ENCODE measurements at regions not wholly inside any gene's neighbourhood (a gene's known extent, or its start where the extent isn't known, plus 50 kb on each side); places are given as distances from the start of the nearest gene placed in this dataset.

DNA sequence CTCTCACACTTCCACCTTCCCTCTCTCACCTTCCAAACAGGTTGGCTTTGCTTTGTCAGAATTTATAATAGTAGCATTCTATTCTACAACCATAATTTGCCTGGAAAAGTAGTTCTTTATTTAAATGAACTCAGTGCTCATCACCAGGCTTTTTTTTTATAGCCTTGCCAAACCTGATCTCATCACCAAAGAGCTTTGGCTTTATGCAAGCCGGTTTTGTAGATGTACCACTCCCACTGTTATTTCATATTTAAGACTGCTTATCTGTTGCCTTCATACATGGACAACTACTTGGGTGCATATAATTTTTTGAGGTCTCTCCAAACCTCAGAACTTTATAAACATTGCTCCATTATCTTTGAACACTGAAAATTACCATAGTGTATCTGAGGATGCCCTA lies 246.1 kb upstream of the PPP2R3A start:
- Histone ChIP-seq H3K4me3 (no peak overlapping the region), H3K36me3 (no peaks in the 10 kb centered on the region), H3K27me3 (replicated peaks; ENCODE audit: insufficient read depth) (no peaks in the 10 kb centered on the region), H3K27ac (no peak overlapping the region), H3K4me1 (ENCODE audit: control insufficient read depth in 1 of 2, low read depth in 2 of 2) (no peaks in the 10 kb centered on the region), H3K9me3 (no peaks in the 10 kb centered on the region)
- no peak for ATAC-seq (ENCODE audit: insufficient number of reproducible peaks, low FRiP score, low read depth)
- TF ChIP-seq, protein P1, sequence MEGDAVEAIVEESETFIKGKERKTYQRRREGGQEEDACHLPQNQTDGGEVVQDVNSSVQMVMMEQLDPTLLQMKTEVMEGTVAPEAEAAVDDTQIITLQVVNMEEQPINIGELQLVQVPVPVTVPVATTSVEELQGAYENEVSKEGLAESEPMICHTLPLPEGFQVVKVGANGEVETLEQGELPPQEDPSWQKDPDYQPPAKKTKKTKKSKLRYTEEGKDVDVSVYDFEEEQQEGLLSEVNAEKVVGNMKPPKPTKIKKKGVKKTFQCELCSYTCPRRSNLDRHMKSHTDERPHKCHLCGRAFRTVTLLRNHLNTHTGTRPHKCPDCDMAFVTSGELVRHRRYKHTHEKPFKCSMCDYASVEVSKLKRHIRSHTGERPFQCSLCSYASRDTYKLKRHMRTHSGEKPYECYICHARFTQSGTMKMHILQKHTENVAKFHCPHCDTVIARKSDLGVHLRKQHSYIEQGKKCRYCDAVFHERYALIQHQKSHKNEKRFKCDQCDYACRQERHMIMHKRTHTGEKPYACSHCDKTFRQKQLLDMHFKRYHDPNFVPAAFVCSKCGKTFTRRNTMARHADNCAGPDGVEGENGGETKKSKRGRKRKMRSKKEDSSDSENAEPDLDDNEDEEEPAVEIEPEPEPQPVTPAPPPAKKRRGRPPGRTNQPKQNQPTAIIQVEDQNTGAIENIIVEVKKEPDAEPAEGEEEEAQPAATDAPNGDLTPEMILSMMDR (IDR thresholded peaks at IDR 0.05), result no peak
- no peak for DNase-seq (ENCODE audit: low spot score)

- no peaks in the 10 kb centered on the region for H3K9me3 ChIP-seq
- no peak for DNase-seq (ENCODE audit: low spot score)
Observed at GRCh38 chr3:135728007-135728721, 237.4 kb upstream of the PPP2R3A start.

DNA sequence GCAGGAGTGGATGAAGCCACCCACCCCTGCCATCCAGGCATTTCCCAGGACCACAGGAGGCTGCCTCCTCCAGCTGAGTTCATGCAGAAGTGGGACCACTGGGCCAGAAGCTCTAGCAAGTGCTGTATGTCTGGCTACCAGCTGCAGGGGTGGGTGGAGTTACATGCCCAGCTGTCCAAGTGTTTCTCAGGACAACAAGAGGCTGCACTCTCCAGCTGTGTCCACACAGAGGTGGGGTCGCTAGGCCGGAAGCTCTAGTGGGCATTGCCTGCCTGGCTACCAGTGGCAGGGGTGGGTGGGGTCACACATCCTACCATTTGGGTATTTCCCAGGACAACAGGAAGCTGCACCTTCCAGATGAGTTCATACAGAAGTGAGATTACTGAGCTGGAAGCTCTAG lies 234.0 kb upstream of the PPP2R3A start:
- Histone ChIP-seq H3K27ac (no peak overlapping the region), H3K4me1 (ENCODE audit: control insufficient read depth in 1 of 2, low read depth in 2 of 2) (no peaks in the 10 kb centered on the region), H3K27me3 (replicated peaks; ENCODE audit: insufficient read depth) (no peaks in the 10 kb centered on the region), H3K9me3 (peaks cover 11% of the 10 kb centered on the region), H3K4me3 (no peak overlapping the region), H3K36me3 (no peaks in the 10 kb centered on the region)
- ATAC-seq (ENCODE audit: insufficient number of reproducible peaks, low FRiP score, low read depth) (no peak), DNase-seq (ENCODE audit: low spot score) (no peak)
- TF ChIP-seq, protein P1 (IDR thresholded peaks at IDR 0.05), result no peak

More at GRCh38 chr3:135728007-135728721, 237.4 kb upstream of the PPP2R3A start:
- no peak for ATAC-seq (ENCODE audit: insufficient number of reproducible peaks, low FRiP score, low read depth)
- Histone ChIP-seq H3K4me3 (no peak overlapping the region), H3K4me1 (ENCODE audit: control insufficient read depth in 1 of 2, low read depth in 2 of 2) (no peaks in the 10 kb centered on the region), H3K27ac (no peak overlapping the region), H3K27me3 (replicated peaks; ENCODE audit: insufficient read depth) (no peaks in the 10 kb centered on the region), H3K36me3 (no peaks in the 10 kb centered on the region)
- TF ChIP-seq, protein P1 (IDR thresholded peaks at IDR 0.05), result no peak

DNA sequence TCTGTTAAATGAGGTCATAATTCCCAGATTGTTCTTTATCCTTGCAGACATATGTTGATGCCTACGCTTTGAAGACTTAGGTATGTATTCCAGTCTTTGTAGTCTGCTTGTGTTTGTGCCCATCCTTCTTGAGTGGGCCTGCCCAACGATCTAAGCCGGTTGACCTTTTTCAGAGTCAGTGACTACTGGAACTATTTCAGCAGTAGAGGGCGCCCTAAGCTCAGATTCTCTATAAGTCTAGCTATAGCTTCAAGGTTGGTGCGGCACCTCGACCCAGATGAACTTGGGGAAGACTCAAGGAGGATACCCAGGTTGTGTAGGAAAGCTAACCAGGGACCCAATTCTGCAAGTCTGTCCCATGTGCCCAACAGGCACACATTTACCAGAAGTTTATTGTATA lies 228.8 kb upstream of the PPP2R3A start:
- ATAC-seq (ENCODE audit: insufficient number of reproducible peaks, low FRiP score, low read depth) (no peak), DNase-seq (ENCODE audit: low spot score) (no peak)
- Histone ChIP-seq H3K27me3 (replicated peaks; ENCODE audit: insufficient read depth) (no peaks in the 10 kb centered on the region), H3K4me3 (no peak overlapping the region), H3K9me3 (peaks cover 17% of the 10 kb centered on the region), H3K4me1 (ENCODE audit: control insufficient read depth in 1 of 2, low read depth in 2 of 2) (no peaks in the 10 kb centered on the region), H3K27ac (no peak overlapping the region), H3K36me3 (no peaks in the 10 kb centered on the region)
- TF ChIP-seq, protein P1 (IDR thresholded peaks at IDR 0.05), result no peak

DNA sequence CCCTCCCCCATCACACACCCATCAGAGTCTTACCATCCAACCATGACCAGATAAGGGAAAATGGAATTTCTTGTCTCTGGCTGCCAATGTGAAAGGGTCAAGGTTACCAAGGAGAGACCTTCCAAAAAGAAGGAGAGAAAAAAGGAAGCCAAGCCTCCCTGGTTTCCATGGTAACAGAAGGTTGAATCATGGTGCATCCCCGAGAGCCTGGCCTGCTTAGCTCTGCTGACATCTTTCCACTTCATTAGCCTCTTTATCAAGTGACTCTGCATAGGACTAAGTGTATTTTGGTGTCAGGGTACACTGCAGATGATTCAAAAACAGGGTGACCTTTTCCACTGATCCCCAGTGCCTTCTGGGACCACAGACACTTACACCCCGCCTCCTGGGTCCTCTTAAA lies 225.7 kb upstream of the PPP2R3A start:
- no peaks in the 10 kb centered on the region for H3K4me1 ChIP-seq (ENCODE audit: control insufficient read depth in 1 of 2, low read depth in 2 of 2)
- TF ChIP-seq, protein P1 (IDR thresholded peaks at IDR 0.05), result no peak
- ATAC-seq (ENCODE audit: insufficient number of reproducible peaks, low FRiP score, low read depth) (no peak), DNase-seq (ENCODE audit: low spot score) (no peak)
- H3K27me3 ChIP-seq (replicated peaks; ENCODE audit: insufficient read depth), result no peaks in the 10 kb centered on the region
- H3K4me3 ChIP-seq, result no peak overlapping the region
- H3K9me3 ChIP-seq, result peaks cover 16% of the 10 kb centered on the region
- no peak overlapping the region for H3K27ac ChIP-seq
- no peaks in the 10 kb centered on the region for H3K36me3 ChIP-seq
